A673 (cell line): ENCODE measurements at regions not wholly inside any gene's neighbourhood (a gene's known extent, or its start where the extent isn't known, plus 50 kb on each side); places are given as distances from the start of the nearest gene placed in this dataset.

Experiments used
- CTCF ChIP-seq: fragments of 300-800, 200-600 bp; sonication (generic); conservative IDR thresholded peaks from 2 replicates; pipeline ENCODE4 v1.5.1; 2017; ENCODE audit warnings: low read depth, mild to moderate bottlenecking, antibody characterized with exemption, low read length, moderate library complexity, mixed read lengths
- EZH2 ChIP-seq: fragments of 200-600 bp; sonication (generic); IDR thresholded peaks from 2 replicates; pipeline ENCODE4 v1.6.1; 2017; ENCODE audit warnings: borderline replicate concordance, low read depth, mild to moderate bottlenecking, mixed read lengths, antibody characterized with exemption, low read length; ENCODE audit not compliant: poor library complexity, severe bottlenecking

- TF ChIP-seq EZH2 (no peak), CTCF (no peak)
These were observed 599.6 kb downstream of the INHBA start for GRCh38 chr7:41103331-41103730.
